GM03348 (cell line): ENCODE measurements at regions not wholly inside any gene's neighbourhood (a gene's known extent, or its start where the extent isn't known, plus 50 kb on each side); places are given as distances from the start of the nearest gene placed in this dataset.
"Not testable (repeated sequence)": the region's sequence is repeated elsewhere in the genome, so short reads cannot be mapped to it uniquely, and the experiment has no call there.

Experiments used
- DNase-seq: peaks from one replicate; pipeline ENCODE4 v3.0.0; 2012; ENCODE audit warnings: low spot score

DNA sequence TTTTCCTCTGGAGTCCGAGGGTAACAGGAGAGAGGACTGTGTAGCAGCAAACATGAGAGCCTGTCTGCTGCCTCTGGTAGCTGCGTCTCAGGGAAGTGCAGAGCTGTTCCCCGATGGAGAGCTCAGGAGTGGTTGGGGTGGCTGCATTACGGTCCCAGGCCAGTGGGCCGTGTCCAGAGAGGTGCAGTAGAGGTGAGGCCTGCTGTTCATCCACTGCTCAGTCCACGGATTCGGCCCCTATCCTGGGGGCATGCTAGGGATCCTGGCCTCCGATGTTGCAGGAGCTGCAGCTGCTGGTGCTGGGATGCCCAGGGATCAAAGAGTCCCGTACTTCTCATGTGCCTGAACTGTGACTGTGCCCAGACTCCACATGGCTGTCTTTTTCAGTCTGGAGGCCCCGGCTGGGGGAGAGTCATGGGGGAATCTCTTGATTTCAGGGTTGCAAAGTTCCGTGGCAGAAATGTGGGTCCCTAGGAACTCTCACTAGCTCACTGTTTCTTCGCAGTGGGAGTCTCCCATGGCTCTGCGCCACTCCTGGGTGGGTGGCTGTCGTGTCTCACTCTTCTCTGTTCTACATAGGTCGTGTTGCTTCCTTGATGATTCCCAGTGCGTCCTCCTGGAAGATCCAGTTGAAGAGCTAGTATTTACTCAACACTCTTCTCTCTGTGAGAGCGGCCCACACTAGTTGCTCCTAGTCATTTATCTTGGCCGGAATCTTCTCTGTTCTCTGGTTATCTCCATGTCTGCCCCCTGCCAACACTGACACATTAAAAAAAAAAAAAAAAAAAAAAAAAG is 109.5 kb upstream of the CENPE start:
- DNase-seq: no peak

DNA sequence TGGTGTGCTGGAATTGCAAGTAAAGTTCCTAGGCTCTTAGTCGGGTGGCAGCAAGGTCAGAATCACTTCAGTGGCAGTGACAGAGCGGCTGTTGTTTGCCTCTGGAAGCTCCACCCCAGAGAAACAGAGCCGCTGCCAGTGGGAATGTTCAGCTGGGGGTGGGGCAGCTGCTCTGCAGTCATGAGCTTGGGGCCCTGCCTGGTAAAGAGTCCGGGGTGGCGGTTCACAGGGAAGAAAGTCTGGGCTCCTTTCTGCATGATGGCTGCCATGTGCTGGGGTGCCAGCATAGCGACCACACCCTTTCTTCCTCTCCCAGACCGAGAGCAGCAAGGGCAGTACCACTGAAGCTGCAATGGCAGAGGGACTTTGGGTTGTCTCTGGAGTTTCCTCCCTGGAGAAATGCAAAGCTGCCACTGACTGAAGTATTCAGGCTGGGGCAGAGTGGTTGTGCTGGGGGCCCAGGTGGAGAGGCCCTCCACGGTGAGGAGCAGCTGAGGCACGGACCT is 108.8 kb upstream of the CENPE start:
- DNase-seq: peak; percentile 8

DNA sequence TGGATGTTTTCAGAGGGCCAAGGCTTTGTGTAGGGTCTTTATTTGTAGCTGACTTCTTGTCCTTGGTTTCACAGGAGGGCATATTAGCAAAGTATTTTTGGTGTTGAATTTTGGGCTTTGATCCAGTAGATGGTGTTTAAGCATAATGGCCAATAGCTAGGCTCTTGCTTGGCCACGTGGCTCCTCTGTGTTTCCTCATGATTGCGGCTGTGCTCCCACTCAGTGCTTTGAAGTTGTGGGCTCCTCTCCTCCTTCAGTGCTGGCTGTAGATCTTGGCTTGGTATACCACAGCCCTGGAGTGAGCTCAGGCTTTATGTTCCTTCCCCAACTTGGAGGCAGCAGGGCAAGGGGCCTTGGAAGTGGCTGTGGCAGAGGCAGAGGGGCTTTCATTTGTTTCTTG is 107.2 kb upstream of the CENPE start:
- DNase-seq: no peak

DNA sequence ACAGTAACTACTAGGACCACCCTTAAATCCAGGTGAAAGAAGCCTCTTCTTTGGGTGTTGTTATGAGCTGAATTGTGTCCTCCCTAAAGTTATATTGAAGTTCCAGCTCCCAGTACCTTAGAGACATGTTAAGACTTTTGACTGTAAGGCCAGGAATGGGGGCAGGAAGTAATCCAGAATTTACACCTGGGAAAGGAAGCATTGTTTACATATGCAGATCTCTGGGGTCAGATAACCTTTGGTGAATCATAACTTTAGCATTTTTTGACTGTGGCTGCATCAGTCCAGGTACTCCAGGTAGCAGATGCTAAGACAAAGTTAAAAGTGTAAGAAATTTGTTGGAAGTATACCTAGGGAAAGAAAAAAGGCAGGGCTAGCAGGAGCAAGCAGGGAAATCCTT is 104.9 kb upstream of the CENPE start:
- no peak for DNase-seq

DNA sequence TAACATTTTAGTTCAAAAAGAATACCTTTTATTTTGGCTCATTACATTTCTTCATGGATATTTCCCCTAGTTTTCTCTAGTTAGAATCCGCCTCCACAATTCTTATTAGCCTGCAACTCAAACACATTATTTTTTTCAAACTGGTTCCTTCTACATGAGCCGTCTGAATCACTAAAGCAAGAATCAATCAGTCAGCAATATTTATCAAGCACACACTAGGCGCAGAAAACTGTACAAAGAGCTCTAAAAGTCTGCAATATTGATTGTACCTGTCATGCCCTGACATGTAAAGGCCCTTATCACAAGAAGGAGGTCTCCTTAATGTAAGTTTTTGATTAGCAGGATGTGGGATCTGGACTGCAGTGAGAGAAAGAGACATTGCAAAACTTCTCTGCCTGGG is 94.8 kb upstream of the CENPE start:
- no peak for DNase-seq

DNA sequence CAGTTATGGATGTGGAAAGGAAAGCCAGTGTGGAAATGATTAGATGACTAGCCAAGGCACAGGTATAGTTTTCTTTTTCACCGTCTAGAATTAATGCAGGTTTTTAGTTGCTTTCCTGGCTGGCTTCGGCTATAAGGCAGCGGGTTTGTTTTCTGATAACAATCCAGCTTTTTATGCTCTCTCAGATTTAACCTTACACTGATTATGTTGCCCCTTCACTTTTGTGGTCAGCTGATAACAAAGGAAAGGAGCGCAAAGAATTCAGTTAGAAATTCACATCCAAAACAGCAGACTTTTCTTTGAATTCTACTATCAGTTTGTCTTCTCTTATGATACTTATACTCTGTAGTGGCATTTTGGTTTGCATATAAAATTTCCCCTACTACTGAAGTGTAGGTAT is 94.2 kb upstream of the CENPE start:
- DNase-seq: no peak

DNA sequence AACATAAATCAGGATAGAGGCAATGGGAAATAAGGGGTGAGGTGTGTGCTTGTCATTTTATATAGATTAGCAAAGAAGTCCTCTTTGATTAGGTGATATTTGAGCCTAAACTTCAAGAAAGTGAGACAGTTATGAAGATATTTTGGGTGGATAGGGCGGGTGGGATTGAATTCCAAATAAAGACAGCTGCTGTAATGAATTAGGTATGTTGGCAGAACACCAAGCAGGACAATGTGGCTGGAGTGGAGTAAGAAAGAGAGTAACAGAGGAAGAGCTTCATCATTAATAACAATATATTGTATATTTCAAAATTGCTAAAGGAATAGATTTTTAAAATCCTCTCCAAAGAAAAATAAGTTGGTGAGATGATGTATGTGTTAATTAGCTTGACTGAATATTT is 91.0 kb upstream of the CENPE start:
- DNase-seq: no peak

DNA sequence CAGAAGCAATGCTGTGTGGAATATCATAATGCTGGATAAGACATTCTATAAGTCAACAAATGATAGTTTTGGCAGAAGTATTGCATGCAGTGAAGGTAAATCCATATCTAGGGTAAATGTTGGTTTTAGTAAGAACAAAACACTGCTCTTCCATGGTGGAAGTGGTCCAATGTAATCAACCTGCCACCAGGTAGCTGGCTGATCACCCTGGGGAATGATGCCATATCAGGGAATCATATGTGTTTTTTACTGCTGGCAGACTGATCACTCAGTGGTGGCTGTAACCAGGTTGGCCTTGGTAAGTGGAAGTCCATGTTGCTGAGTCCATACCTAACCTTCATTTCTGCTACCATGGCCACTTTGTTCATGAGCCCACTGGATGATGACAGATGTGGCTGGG is 74.0 kb upstream of the CENPE start:
- DNase-seq: no peak

DNA sequence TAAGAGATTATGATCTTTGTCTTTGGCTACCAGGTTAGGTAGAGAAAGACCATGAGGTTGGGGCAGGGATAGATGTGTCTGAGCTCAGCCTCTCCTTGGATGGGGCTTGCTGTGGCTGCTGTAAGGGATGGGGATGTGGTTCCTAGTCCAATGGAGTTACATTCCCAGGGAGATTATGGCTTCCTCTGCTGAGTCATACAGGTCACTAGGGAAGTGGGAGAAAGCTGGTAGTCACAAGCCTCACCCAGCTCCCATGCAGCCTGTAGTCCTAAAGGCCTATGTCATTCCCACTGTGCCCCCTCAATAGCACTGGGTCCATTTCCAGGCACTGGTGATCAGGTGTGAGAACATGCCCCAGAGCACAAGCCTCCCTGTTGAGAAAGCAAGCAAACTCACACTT is 70.6 kb upstream of the CENPE start:
- DNase-seq: no peak

DNA sequence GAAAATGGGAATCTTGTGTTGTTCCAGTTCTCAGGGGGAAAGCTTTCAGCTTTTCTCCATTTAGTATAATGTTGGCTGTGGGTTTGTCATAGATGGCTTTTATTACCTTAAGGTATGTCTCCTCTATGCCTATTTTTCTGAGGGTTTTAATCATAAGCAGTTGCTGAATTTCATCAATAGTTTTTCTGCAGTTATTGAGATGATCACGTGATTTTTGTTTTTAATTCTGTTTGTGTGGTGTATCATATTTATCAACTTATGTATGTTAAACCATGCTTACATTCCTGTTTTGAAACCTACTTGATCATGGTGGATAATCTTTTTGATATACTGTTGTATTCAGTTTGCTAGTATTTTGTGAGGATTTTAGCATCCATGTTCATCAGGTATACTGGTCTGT is 66.8 kb upstream of the CENPE start:
- no peak for DNase-seq

DNA sequence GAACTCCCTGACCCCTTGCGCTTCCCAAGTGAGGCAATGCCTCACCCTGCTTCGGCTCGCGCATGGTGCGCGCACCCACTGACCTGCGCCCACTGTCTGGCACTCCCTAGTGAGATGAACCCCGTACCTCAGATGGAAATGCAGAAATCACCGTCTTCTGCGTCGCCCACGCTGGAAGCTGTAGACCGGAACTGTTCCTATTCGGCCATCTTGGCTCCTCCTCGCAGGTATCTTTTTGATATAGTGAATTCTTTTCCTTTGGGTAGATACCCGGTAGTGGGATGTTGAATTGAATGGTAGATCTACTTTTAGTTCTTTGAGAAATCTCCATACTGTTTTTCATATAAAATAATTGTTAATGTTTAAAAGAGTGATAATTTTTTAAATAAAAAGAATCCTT is 57.9 kb upstream of the CENPE start:
- DNase-seq: not testable (repeated sequence)
